Lower leg skin (tissue), 3 donors: ENCODE measurements at regions not wholly inside any gene's neighbourhood (a gene's known extent, or its start where the extent isn't known, plus 50 kb on each side); places are given as distances from the start of the nearest gene placed in this dataset.

Experiments used
- CTCF ChIP-seq, 3 donors: fragments of 450-650 bp; IDR thresholded peaks; one replicate each; pipeline ENCODE4 v1.5.1; 2016; ENCODE audit warnings: antibody characterized with exemption in 3 of 3, mild to moderate bottlenecking in 3 of 3, moderate library complexity in 2 of 3
- POLR2A ChIP-seq, 2 donors: fragments of 450-650 bp; IDR thresholded peaks; one replicate each; pipeline ENCODE4 v1.6.1; 2016 to 2017; ENCODE audit warnings: antibody characterized with exemption in 2 of 2, mild to moderate bottlenecking in 1 of 2, moderate library complexity in 1 of 2

- TF ChIP-seq CTCF (IDR thresholded peaks at IDR 0.05) (no peak), POLR2A (IDR thresholded peaks at IDR 0.05) (no peak)
Observed at GRCh38 chr1:199821029-199821779, 206.3 kb upstream of the NR5A2 start.
